ENCODE measurements at regions not wholly inside any gene's neighbourhood (a gene's known extent, or its start where the extent isn't known, plus 50 kb on each side); places are given as distances from the start of the nearest gene placed in this dataset.

- no peak for DNase-seq (ENCODE audit: low read depth)
Measured at GRCh38 chr3:18778094-18778493, 353.0 kb upstream of the SATB1 start.

- no peak for DNase-seq (ENCODE audit: low read depth)
Measured at GRCh38 chr3:18775501-18775900, 350.4 kb upstream of the SATB1 start.

GRCh38 chr3:18774319-18775088 is 349.4 kb upstream of the SATB1 start:
- DNase-seq (ENCODE audit: low read depth), result no peak

- no peak for DNase-seq (ENCODE audit: low read depth)
Measured at GRCh38 chr3:18772699-18773305, 347.7 kb upstream of the SATB1 start.

GRCh38 chr3:18771931-18772330 is 346.8 kb upstream of the SATB1 start:
- DNase-seq (ENCODE audit: low read depth), result no peak

- no peak for DNase-seq (ENCODE audit: low read depth)
Measured at GRCh38 chr3:18770800-18771199, 345.7 kb upstream of the SATB1 start.

- DNase-seq (ENCODE audit: low read depth), result no peak
Measured at GRCh38 chr3:18767756-18768303, 342.7 kb upstream of the SATB1 start.

GRCh38 chr3:18766974-18767373 is 341.8 kb upstream of the SATB1 start:
- no peak for DNase-seq (ENCODE audit: low read depth)

GRCh38 chr3:18765662-18766061 is 340.5 kb upstream of the SATB1 start:
- no peak for DNase-seq (ENCODE audit: low read depth)

GRCh38 chr3:18765161-18765560 is 340.0 kb upstream of the SATB1 start:
- no peak for DNase-seq (ENCODE audit: low read depth)

GRCh38 chr3:18761530-18761929 is 336.4 kb upstream of the SATB1 start:
- DNase-seq (ENCODE audit: low read depth), result no peak

- DNase-seq (ENCODE audit: low read depth), result no peak
Measured at GRCh38 chr3:18758047-18758704, 333.0 kb upstream of the SATB1 start.

GRCh38 chr3:18757476-18757875 is 332.3 kb upstream of the SATB1 start:
- no peak for DNase-seq (ENCODE audit: low read depth)

GRCh38 chr3:18752273-18752934 is 327.3 kb upstream of the SATB1 start:
- DNase-seq (ENCODE audit: low read depth), result no peak

GRCh38 chr3:18751514-18751913 is 326.4 kb upstream of the SATB1 start:
- no peak for DNase-seq (ENCODE audit: low read depth)

- DNase-seq (ENCODE audit: low read depth), result no peak
Measured at GRCh38 chr3:18747383-18747782, 322.2 kb upstream of the SATB1 start.

GRCh38 chr3:18745472-18745871 is 320.3 kb upstream of the SATB1 start:
- DNase-seq (ENCODE audit: low read depth), result no peak

- no peak for DNase-seq (ENCODE audit: low read depth)
Measured at GRCh38 chr3:18744472-18744871, 319.3 kb upstream of the SATB1 start.

- no peak for DNase-seq (ENCODE audit: low read depth)
Measured at GRCh38 chr3:18743761-18744160, 318.6 kb upstream of the SATB1 start.

GRCh38 chr3:18740631-18741583 is 315.8 kb upstream of the SATB1 start:
- DNase-seq (ENCODE audit: low read depth), result no peak

GRCh38 chr3:18739099-18739433 is 313.9 kb upstream of the SATB1 start:
- no peak for DNase-seq (ENCODE audit: low read depth)
